ENCODE measurements at regions not wholly inside any gene's neighbourhood (a gene's known extent, or its start where the extent isn't known, plus 50 kb on each side); places are given as distances from the start of the nearest gene placed in this dataset.

GRCh38 chr6:6931071-6932025 is 176.4 kb upstream of the RREB1 start:
- H3K9me3 ChIP-seq: no peaks in the 10 kb centered on the region
- peaks cover 0 to 28% (median 4%) of the 10 kb centered on the region in 12 donors for H3K4me1 ChIP-seq
- 74 to 78% (median 76%) methylated on average over 9 of the region's 9 CpGs for WGBS, 4 donors
- no peak overlapping the region for H3K4me3 ChIP-seq
- intact Hi-C loops (cut with DNase I): no loop called here
- DNase-seq (no peak), ATAC-seq (no peak)
- no peaks in the 10 kb centered on the region for H3K27me3 ChIP-seq
- TF ChIP-seq, protein P1, sequence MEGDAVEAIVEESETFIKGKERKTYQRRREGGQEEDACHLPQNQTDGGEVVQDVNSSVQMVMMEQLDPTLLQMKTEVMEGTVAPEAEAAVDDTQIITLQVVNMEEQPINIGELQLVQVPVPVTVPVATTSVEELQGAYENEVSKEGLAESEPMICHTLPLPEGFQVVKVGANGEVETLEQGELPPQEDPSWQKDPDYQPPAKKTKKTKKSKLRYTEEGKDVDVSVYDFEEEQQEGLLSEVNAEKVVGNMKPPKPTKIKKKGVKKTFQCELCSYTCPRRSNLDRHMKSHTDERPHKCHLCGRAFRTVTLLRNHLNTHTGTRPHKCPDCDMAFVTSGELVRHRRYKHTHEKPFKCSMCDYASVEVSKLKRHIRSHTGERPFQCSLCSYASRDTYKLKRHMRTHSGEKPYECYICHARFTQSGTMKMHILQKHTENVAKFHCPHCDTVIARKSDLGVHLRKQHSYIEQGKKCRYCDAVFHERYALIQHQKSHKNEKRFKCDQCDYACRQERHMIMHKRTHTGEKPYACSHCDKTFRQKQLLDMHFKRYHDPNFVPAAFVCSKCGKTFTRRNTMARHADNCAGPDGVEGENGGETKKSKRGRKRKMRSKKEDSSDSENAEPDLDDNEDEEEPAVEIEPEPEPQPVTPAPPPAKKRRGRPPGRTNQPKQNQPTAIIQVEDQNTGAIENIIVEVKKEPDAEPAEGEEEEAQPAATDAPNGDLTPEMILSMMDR (IDR thresholded peaks at IDR 0.05): no peak
- TF ChIP-seq POLR2A (IDR thresholded peaks at IDR 0.05): no peak
- H3K27ac ChIP-seq: no peak overlapping the region
- H3K36me3 ChIP-seq: no peaks in the 10 kb centered on the region

GRCh38 chr6:6932341-6932740 is 175.4 kb upstream of the RREB1 start:
- no peaks in the 10 kb centered on the region for H3K36me3 ChIP-seq
- intact Hi-C loops (cut with DNase I): no loop called here
- no peak overlapping the region for H3K4me3 ChIP-seq
- peaks cover 0 to 26% (median 2%) of the 10 kb centered on the region in 12 donors for H3K4me1 ChIP-seq
- no peak for DNase-seq
- WGBS, 4 donors: 44 to 85% (median 74%) methylated on average over 4 of the region's 4 CpGs
- H3K27ac ChIP-seq: no peak overlapping the region
- no peak for ATAC-seq
- TF ChIP-seq, protein P1 (IDR thresholded peaks at IDR 0.05): no peak
- no peak for TF ChIP-seq POLR2A (IDR thresholded peaks at IDR 0.05)
- H3K9me3 ChIP-seq: no peaks in the 10 kb centered on the region
- no peaks in the 10 kb centered on the region for H3K27me3 ChIP-seq

GRCh38 chr6:6932968-6933367 is 174.8 kb upstream of the RREB1 start:
- Histone ChIP-seq H3K27ac (no peak overlapping the region), H3K9me3 (no peaks in the 10 kb centered on the region), H3K4me1 (peaks cover 0 to 20% (median under 1%) of the 10 kb centered on the region in 12 donors), H3K4me3 (no peak overlapping the region), H3K27me3 (no peaks in the 10 kb centered on the region), H3K36me3 (no peaks in the 10 kb centered on the region)
- ATAC-seq: no peak
- TF ChIP-seq, protein P1 (IDR thresholded peaks at IDR 0.05): no peak
- TF ChIP-seq POLR2A (IDR thresholded peaks at IDR 0.05): no peak
- 59 to 80% (median 62%) methylated on average over 7 of the region's 7 CpGs for WGBS, 4 donors
- DNase-seq: no peak
- intact Hi-C loops (cut with DNase I): no loop called here

Measured in heart left ventricle (tissue), 16 donors.